ENCODE measurements at regions not wholly inside any gene's neighbourhood (a gene's known extent, or its start where the extent isn't known, plus 50 kb on each side); places are given as distances from the start of the nearest gene placed in this dataset.

DNA sequence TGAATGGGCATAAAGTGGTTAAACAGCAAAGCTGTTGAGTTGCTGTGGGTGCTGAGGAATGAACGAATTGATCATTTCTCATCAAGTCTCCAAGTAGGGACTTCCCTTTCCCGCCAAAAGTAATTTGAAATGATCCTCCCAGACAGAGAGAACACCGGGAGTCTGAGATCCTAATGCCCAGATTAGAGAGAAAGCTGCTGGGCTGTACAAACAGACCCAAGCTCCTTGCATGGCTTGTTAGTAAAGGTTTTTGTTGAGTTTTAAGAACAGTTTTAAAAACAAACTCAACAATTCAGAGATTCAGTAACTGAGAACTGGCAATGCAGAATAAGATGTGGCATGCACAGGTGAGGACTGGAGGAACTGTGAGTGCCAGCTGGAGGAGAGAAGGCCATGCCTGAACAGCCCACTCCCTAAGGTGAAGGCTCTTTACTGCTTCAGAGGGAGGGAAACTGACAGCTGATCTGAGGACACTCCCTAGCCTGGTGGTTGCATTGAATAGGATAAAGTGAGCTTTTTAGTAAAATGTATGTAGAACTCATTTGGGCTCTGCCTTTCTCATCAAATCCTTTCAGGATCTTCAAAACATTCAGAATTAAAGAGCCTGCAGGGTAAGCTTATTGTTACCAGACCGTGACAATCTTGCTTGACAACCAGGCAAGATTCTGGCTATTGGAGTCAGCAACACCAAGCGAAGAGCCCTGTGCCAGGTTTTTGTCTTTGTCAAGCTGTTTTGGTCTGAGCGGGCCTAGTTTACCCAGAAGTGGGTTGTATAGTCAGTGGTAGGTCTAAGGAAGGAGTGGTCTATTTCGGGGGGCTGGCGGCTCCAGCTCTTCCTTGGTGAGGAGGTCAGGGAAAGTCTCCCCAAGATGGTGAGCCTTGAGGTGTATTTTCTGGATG is 63.2 kb upstream of the IGFBP5 start:
- DNase-seq (ENCODE audit: low read depth in 1 of 2, low spot score in 1 of 2): no peak
- Histone ChIP-seq H3K4me3 (replicated peaks; ENCODE audit: insufficient read depth, low read length) (no peak overlapping the region), H3K27me3 (ENCODE audit: insufficient read depth, poor library complexity, severe bottlenecking) (peaks cover 5% of the 10 kb centered on the region), H3K27ac (replicated peaks) (no peak overlapping the region)
- TF ChIP-seq POLR2AphosphoS5 (IDR thresholded peaks at IDR 0.05; ENCODE audit: low read depth) (no peak), SPI1 (IDR thresholded peaks at IDR 0.05; ENCODE audit: borderline replicate concordance, low read depth) (no peak), GABPA (IDR thresholded peaks at IDR 0.05; ENCODE audit: low read depth) (no peak)
- TF ChIP-seq, protein P1, sequence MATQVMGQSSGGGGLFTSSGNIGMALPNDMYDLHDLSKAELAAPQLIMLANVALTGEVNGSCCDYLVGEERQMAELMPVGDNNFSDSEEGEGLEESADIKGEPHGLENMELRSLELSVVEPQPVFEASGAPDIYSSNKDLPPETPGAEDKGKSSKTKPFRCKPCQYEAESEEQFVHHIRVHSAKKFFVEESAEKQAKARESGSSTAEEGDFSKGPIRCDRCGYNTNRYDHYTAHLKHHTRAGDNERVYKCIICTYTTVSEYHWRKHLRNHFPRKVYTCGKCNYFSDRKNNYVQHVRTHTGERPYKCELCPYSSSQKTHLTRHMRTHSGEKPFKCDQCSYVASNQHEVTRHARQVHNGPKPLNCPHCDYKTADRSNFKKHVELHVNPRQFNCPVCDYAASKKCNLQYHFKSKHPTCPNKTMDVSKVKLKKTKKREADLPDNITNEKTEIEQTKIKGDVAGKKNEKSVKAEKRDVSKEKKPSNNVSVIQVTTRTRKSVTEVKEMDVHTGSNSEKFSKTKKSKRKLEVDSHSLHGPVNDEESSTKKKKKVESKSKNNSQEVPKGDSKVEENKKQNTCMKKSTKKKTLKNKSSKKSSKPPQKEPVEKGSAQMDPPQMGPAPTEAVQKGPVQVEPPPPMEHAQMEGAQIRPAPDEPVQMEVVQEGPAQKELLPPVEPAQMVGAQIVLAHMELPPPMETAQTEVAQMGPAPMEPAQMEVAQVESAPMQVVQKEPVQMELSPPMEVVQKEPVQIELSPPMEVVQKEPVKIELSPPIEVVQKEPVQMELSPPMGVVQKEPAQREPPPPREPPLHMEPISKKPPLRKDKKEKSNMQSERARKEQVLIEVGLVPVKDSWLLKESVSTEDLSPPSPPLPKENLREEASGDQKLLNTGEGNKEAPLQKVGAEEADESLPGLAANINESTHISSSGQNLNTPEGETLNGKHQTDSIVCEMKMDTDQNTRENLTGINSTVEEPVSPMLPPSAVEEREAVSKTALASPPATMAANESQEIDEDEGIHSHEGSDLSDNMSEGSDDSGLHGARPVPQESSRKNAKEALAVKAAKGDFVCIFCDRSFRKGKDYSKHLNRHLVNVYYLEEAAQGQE (IDR thresholded peaks at IDR 0.05; ENCODE audit: insufficient replicate concordance, low read depth): no peak
- TF ChIP-seq, protein P2, sequence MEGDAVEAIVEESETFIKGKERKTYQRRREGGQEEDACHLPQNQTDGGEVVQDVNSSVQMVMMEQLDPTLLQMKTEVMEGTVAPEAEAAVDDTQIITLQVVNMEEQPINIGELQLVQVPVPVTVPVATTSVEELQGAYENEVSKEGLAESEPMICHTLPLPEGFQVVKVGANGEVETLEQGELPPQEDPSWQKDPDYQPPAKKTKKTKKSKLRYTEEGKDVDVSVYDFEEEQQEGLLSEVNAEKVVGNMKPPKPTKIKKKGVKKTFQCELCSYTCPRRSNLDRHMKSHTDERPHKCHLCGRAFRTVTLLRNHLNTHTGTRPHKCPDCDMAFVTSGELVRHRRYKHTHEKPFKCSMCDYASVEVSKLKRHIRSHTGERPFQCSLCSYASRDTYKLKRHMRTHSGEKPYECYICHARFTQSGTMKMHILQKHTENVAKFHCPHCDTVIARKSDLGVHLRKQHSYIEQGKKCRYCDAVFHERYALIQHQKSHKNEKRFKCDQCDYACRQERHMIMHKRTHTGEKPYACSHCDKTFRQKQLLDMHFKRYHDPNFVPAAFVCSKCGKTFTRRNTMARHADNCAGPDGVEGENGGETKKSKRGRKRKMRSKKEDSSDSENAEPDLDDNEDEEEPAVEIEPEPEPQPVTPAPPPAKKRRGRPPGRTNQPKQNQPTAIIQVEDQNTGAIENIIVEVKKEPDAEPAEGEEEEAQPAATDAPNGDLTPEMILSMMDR (IDR thresholded peaks at IDR 0.05; ENCODE audit: insufficient read depth, low read length): no peak

DNA sequence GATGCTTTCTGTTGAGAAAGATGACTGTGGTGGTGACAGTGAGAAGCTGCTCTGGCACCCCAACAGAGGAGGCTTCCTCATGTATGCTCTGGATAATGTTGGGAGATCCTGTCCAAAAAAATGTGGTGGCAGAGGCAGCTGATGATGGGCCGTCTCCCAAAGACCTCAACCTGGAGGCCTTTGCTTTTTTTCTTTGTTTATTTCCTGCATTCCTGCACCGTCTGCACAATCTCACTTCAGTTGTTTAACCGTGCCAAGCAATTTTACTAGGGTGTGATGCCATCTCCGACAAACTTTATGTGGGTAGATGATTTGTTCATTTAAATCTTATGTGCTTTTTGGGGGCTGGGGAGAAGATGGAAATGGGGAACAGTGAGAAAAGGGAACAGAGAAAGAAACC is 62.2 kb upstream of the IGFBP5 start:
- TF ChIP-seq POLR2AphosphoS5 (IDR thresholded peaks at IDR 0.05; ENCODE audit: low read depth): no peak
- TF ChIP-seq, protein P1 (IDR thresholded peaks at IDR 0.05; ENCODE audit: insufficient replicate concordance, low read depth): no peak
- Histone ChIP-seq H3K27ac (replicated peaks) (no peak overlapping the region), H3K27me3 (ENCODE audit: insufficient read depth, poor library complexity, severe bottlenecking) (no peaks in the 10 kb centered on the region), H3K4me3 (replicated peaks; ENCODE audit: insufficient read depth, low read length) (no peak overlapping the region)
- no peak for DNase-seq (ENCODE audit: low read depth in 1 of 2, low spot score in 1 of 2)

DNA sequence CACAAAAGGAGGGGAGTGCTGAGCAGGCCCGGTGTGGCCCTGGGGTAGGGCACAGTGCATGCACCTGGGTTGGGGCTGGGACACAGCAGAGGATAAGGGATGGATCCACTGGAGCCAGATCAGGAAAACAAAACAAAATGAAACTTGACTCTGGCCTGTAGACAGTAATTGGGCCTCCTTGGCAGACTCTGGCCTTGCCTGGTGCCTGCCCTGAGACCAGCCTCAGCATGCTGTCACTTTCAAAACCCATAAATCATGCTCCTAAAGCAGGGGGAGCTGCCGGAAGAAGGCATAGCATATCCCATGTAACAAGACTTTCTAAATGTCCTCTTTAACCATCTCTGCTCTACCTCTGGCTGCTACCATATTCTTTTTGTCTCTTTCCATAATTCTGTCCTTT is 61.1 kb upstream of the IGFBP5 start:
- TF ChIP-seq, protein P1 (IDR thresholded peaks at IDR 0.05; ENCODE audit: insufficient replicate concordance, low read depth): no peak
- TF ChIP-seq, protein P2 (IDR thresholded peaks at IDR 0.05; ENCODE audit: insufficient read depth, low read length): no peak
- TF ChIP-seq POLR2AphosphoS5 (IDR thresholded peaks at IDR 0.05; ENCODE audit: low read depth) (no peak), GABPA (IDR thresholded peaks at IDR 0.05; ENCODE audit: low read depth) (no peak), SPI1 (IDR thresholded peaks at IDR 0.05; ENCODE audit: borderline replicate concordance, low read depth) (no peak)
- H3K27ac ChIP-seq (replicated peaks): no peak overlapping the region
- no peak for DNase-seq (ENCODE audit: low read depth in 1 of 2, low spot score in 1 of 2)
- no peak overlapping the region for H3K4me3 ChIP-seq (replicated peaks; ENCODE audit: insufficient read depth, low read length)
- no peaks in the 10 kb centered on the region for H3K27me3 ChIP-seq (ENCODE audit: insufficient read depth, poor library complexity, severe bottlenecking)

Measured in HL-60 (cell line).